Hematopoietic multipotent progenitor cell treated with erythropoietin and hydrocortisone succinate and interleukin-3 and kit ligand, for 4 days (in vitro differentiated cells): ENCODE measurements at regions not wholly inside any gene's neighbourhood (a gene's known extent, or its start where the extent isn't known, plus 50 kb on each side); places are given as distances from the start of the nearest gene placed in this dataset.
"Not testable (repeated sequence)": the region's sequence is repeated elsewhere in the genome, so short reads cannot be mapped to it uniquely, and the experiment has no call there.

Source experiments
- DNase-seq: peaks from one replicate; pipeline ENCODE4 v3.0.0-alpha.2; 2015

GRCh38 chr6:111925296-111925695 is 52.0 kb upstream of the FYN start:
- no peak for DNase-seq

DNA sequence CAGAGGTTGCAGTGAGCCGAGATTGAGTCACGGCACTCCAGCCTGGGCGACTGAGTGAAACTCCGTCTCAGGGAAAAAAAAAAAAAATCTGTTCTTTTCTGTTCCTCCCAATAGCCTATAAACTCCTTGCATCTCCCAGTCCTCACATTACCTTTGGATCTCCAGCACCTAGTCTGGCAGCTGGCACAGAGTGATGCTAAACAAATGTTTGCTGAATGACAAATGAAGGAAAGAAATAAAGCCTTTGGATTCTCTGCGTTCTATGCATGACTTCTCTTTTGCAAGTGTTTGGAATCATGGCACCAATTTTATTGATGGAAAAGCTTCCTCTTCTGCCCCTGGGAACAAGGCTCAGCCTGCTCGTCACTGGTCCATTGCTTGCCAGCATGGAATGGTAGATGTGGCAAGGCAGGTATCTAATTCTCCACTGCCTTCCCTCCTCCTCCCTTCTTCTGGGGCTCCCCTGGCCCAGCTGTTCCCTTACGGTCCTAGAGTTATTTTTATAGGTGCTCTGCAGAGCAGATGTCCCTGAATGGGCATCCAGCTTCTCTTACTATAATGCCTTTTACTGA is 53.6 kb upstream of the FYN start:
- no peak for DNase-seq

GRCh38 chr6:111927321-111927720 is 54.1 kb upstream of the FYN start:
- DNase-seq: no peak

GRCh38 chr6:111928139-111928538 is 54.9 kb upstream of the FYN start:
- no peak for DNase-seq

DNA sequence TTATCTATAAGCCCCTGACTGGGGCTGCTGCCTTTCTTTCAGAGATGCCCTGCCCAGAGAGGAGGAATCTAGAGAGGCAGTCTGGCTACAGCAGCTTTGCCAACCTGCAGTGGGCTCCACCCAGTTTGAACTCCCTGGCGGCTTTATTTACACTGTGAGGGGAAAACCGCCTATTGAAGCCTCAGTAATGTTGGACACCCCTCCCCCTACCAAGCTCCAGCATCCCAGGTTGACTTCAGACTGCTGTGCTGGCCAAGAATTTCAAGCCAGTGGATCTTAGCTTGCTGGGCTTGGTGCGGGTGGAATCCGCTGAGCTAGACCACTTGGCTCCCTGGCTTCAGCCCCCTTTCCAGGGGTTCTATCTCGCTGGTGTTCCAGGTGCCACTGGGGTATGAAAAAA is 61.4 kb upstream of the FYN start:
- DNase-seq: not testable (repeated sequence)

DNA sequence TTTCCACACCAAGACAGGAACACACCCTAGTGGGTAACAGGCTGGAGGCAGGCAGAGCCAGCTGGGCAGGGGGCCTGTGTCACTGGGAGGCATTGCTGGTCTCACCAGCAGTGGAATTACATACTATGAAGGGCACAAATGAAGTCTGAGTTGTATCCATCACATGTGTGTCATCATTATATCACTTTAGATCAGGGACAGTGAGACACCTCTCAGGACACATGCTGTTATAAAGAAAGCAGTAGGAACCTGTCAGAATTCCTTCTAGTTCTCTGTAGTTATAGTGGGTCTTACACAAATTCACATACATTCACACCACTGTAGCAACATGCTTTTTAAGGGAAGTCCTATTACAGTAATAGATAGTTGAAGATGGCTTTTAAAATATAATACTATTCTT is 63.5 kb upstream of the FYN start:
- DNase-seq: no peak

GRCh38 chr6:111938710-111939109 is 65.5 kb upstream of the FYN start:
- no peak for DNase-seq

- peak; percentile 14 for DNase-seq
These were observed 66.7 kb upstream of the FYN start for GRCh38 chr6:111939902-111940301.

- no peak for DNase-seq
These were observed 67.5 kb upstream of the FYN start for GRCh38 chr6:111940801-111941200.

GRCh38 chr6:111941686-111942330 is 68.6 kb upstream of the FYN start:
- no peak for DNase-seq

GRCh38 chr6:111942561-111942960 is 69.3 kb upstream of the FYN start:
- DNase-seq: no peak

- no peak for DNase-seq
These were observed 70.0 kb upstream of the FYN start for GRCh38 chr6:111943266-111943665.

DNA sequence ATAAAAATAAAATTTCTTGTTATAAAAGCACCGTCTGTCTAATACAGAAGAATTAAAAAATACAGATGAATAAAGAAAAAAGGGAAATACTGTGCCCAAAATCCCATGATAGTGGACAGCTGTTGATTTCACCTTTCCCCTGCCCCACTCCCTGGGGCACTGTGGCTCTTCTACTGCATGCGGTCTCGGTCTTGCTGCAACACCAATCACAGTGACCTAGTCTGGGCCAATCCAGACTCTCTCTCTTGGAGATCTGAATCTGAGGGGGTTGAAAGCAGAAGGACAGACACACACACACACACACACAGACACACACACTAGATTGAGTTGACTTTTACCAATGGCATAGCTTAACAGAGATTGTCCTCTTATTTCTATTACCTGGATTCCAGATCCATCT is 70.5 kb upstream of the FYN start:
- DNase-seq: no peak

GRCh38 chr6:111944541-111944940 is 71.3 kb upstream of the FYN start:
- DNase-seq: no peak

GRCh38 chr6:111949546-111949945 is 76.3 kb upstream of the FYN start:
- no peak for DNase-seq

GRCh38 chr6:111949984-111950383 is 76.7 kb upstream of the FYN start:
- DNase-seq: not testable (repeated sequence)

DNA sequence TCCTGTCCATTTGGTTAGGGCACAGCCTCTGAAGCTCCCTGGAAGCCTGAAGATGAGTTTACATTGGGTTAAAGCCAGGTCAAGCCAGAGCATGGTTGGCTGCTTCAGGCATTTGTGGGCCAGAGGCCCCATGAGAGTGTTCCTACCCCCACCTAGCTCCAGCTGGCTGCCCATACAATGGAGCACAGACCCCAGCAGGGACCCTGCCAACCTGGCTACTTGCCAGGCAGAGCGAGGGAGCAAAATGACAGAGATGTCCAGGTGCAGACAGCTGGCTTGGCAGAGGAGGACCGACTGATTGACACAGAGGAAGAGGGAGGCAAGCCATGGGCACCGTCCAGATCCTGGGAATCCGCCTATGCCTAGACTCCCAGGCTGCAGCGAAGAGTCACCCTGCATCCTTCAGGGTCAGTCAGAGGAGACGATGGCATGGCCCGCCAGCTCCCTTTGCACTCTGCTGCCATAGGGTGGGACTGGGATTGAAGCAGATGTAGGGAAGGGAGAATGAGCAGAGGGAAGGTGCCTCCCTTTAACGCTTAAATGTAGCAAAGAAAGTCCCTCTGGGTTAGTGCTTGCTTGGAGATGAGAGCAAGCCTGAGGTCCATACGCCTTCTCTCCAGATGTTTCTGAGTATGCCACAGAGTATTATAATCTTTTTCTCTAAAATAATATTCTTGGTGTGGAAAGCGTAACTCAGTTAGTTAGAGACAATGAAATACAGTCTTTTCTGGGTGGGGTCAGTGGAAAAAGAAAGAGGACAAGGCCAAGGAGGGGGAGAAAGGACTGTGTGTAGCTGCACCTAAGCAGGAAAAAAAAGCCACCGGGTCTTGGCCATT is 77.6 kb upstream of the FYN start:
- DNase-seq: no peak

GRCh38 chr6:111951497-111952085 is 78.3 kb upstream of the FYN start:
- DNase-seq: no peak

- DNase-seq: no peak
These were observed 79.0 kb upstream of the FYN start for GRCh38 chr6:111952274-111952673.

DNA sequence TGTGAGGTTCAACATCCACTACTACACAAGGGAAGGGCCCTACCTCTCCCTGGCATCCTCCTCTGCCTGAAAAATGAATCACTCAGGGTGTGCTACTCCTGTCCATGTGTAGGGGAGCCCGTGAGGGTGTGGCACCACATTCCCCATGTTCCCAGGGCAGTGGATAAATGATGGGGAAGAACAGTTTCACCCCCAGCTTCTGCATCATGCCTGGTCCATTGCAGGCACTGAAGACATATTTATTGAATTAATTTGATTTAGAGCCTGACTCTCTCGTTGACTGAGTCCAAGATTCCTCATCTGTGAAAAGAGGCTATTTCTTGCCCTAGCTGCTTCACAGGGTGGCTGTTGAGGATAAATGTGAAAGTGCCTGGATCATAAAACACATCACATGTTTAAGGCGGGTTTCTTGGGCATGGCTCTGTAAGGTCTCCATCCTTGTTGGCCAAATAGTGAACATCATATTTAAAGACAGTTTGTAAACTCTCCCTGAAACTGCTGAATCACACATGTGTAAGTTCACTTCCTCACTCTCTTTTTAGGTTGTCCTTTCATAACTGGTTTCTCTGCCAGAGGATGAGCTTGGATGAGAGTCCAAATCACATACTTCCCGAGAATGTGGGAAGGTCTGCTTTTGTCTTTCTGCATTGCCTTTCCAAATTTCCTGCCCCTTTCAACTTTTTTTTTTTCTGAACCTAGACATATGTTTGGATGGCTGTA is 79.7 kb upstream of the FYN start:
- DNase-seq: peak; percentile 37

- DNase-seq: no peak
These were observed 82.8 kb upstream of the FYN start for GRCh38 chr6:111956098-111956497.

GRCh38 chr6:111957623-111958315 is 84.5 kb upstream of the FYN start:
- DNase-seq: no peak

DNA sequence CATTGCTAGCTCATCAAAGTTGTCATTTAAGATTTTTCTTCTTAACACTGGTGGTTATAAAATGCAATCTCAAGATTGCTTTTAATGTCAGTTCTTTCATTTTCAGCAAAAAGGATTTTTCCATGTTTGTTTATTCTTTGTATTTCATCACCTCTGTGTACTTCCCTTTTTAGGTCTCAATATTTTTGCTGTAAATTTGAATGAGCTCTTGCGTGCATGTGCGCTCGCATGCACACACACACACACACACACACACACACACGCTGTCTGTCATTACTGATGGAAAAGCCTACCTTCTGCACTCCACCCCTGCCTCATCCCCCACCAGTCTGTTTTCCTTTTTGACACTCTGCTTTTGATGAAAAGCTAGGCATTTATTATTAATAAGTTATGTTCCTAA is 85.3 kb upstream of the FYN start:
- peak; percentile 29 for DNase-seq
